OCI-LY1 (cell line): ENCODE measurements at regions not wholly inside any gene's neighbourhood (a gene's known extent, or its start where the extent isn't known, plus 50 kb on each side); places are given as distances from the start of the nearest gene placed in this dataset.

Experiments
- CTCF ChIP-seq: fragments of 200-600 bp; sonication (generic), shearing (Covaris generic); IDR thresholded peaks from 2 replicates; pipeline ENCODE4 v1.5.1; 2017; ENCODE audit warnings: mild to moderate bottlenecking, antibody characterized with exemption, low read length, moderate library complexity, mixed read lengths
- EZH2 ChIP-seq: fragments of 200-600 bp; sonication (generic), shearing (Covaris generic); IDR thresholded peaks from 2 replicates; pipeline ENCODE4 v1.8.0; 2017; ENCODE audit warnings: borderline replicate concordance, mixed run types, mild to moderate bottlenecking, antibody characterized with exemption, low read length, moderate library complexity, mixed read lengths

- TF ChIP-seq CTCF = no peak
- TF ChIP-seq EZH2 = no peak
These were observed 211.8 kb upstream of the ZC3H12A start for GRCh38 chr1:37262439-37263170.
